HG02798 (cell line): ENCODE measurements at regions not wholly inside any gene's neighbourhood (a gene's known extent, or its start where the extent isn't known, plus 50 kb on each side); places are given as distances from the start of the nearest gene placed in this dataset.
"Not testable (repeated sequence)": the region's sequence is repeated elsewhere in the genome, so short reads cannot be mapped to it uniquely, and the experiment has no call there.

Experiments
- ATAC-seq: cut with Tn5 transposase; IDR thresholded peaks from one replicate; pipeline ENCODE4 v1.9.1; 2021; ENCODE audit warnings: mild to moderate bottlenecking; ENCODE audit not compliant: unreplicated experiment, poor library complexity

DNA sequence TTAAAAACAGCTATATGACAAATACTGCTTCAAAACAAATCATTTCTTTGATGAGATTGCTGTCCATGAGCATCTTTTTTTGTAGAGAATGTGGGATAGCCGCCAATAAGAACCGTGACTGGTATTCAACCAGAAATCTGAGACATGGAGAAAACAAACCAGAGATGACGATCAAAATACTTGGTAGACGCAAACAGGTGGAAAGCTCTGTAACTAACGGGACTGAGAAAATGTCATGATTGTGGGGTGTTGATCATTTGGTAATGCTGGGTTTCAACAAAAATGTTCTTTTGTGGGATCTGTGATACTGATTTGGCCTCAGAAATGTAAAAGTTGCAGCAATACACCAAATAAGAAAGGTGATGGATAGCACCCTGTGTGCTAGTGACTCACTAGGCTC lies 364.8 kb downstream of the NYAP2 start:
- ATAC-seq: no peak

DNA sequence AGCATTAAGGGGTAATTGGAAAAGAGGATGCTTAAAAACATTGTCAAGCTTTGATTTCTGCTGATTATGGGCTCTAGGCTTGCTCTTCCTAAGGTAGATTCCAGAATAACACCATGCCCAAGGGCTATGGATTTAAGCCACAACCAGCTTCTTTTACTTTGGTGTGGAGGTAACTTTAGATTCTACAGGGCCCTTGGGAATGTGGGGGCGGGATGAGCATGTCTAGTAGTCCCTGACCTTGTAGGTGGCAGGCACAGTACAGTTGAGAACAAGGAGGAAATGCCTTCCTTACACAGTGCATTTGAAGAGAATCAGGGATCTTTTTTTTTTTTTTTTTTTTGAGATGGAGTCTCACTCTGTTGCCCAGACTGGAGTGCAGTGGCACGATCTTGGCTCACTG lies 364.2 kb downstream of the NYAP2 start:
- no peak for ATAC-seq

DNA sequence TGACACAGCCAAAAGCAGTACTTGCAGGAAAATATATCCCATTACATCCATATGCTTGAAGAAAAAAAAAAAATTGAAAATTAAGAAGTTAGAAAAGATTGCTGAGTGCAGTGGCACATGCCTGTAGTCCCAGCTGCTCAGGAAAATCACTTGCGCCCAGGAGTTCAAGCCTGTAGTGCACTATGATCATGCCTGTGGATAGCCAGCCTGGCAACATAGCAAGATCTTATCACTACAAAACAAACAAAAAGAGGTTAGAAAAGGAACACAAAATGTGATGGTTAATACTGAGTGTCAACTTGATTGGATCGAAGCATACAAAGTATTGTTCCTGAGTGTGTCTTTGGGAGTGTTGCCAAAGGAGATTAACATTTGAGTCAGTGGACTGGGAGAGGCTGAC lies 361.9 kb downstream of the NYAP2 start:
- ATAC-seq: no peak

DNA sequence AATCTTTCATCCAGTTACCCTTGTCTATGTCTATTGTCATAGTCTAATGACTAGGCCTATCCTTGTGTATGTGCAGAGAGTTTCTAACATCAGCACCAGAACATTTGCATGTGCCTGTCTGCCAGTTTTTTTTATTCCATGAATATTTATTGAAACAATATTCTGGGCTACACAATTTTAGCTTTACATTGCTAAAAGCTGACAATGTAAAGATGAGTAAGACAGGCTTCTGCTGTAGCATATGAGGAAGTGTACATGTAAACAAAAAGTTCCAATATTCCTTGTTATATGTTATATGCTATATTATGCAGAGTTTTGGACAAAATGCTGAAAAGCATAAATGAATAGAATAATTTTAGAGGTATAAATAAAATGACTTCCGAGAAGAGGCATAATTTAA lies 357.7 kb downstream of the NYAP2 start:
- no peak for ATAC-seq

DNA sequence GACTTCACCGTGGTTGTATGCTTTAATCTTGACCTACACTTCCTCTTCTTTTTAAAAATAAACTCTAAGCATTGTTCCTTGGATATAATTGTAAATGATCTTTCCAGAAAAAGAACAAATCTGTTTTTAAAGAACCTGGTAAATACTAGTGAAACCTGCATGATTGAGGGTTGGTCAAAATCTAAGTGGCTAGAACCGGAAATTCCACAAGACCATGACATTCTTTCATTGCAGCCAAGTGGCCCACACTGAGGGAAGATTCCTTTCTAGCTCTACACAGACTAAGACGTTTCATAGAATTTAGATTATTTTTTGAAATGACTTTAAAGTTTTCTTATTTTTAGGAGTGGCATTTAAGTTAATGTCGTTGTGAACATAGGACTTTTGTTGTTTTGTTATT lies 356.7 kb downstream of the NYAP2 start:
- no peak for ATAC-seq

DNA sequence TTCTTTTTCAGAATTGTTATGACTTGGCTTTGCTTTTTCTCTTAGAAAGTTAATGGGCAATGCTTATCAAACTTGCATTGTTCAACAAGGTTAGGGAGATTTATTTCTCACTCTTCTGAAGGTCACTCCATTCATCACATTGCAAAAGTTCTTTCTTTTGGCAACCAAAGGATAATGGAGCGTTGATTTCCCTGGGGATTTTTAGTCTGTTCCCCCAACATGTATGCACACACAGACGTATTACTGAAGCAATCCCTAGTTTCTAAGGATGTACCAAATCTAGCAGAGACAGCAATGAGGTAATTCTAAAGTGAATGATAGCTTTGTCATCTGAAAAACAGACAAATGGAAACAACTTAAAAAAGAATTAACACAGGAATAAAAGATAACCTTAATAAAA lies 349.1 kb downstream of the NYAP2 start:
- ATAC-seq: no peak

DNA sequence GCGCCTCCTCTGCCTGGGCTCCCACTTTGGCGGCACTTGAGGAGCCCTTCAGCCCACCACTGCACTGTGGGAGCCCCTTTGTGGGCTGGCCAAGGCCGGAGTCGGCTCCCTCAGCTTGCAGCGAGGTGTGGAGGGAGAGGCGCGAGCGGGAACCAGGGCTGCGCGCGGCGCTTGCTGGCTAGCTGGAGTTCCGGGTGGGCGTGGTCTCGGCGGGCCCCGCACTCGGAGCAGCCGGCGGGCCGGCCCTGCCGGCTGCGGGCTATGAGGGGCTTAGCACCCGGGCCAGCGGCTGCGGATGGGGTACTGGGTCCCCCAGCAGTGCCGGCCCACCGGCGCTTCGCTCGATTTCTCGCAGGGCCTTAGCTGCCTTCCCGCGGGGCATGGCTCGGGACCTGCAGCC lies 344.5 kb downstream of the NYAP2 start:
- not testable (repeated sequence) for ATAC-seq

DNA sequence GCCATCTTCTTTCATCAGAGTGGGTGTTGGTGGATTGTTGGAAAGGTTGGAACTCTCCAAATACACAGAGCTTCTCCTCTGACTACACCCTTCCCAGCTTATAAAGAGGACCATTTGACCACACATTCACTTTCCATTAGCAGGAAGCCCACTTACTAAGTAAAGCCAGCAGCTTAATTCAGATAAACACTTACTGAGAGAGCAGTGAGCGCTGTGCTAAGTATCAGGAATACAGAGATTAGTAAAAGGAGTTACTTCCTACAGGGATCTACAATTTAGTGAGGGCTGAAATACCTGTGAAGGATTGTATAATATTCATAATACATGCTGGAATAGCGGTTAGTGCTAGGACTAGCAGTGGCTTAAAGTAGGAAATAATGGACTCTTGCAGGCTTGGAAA lies 343.0 kb downstream of the NYAP2 start:
- ATAC-seq: no peak

DNA sequence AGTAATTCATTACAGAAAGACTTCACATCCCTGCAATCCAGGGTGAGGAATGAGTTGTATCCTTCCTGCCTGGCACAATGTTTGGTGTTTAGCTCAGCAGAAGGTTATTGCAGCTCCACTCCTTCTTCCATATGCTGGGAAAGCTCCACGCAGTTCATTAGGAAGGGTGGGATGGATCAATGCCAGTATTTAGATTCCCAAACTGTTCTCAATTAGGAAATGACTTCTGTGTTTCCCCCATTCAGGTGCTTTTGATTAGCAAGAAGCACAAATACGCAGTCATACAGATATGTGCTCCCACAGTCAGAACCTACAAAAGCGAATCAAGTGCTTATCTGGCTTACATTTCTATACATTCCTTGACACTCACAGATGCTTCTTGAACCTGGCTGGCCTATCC lies 340.6 kb downstream of the NYAP2 start:
- no peak for ATAC-seq

DNA sequence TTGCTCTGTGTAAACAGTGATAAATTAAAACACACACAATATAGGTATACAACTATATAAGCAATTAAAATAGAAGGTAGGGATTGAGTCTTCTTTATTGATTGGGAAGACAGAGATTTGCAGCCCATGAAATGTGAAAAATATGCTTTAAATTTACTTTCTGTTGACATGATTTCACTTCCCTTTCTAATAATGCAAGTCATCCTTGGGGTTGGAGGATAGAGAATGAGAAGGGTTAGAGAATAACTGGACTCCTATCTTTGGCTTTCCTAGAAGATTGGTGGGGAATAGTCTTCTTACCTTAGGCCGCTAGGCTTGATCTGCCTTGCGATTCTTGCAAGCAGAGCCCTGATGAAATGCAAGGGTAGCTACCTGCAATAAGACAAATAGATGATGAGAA lies 339.8 kb downstream of the NYAP2 start:
- no peak for ATAC-seq

DNA sequence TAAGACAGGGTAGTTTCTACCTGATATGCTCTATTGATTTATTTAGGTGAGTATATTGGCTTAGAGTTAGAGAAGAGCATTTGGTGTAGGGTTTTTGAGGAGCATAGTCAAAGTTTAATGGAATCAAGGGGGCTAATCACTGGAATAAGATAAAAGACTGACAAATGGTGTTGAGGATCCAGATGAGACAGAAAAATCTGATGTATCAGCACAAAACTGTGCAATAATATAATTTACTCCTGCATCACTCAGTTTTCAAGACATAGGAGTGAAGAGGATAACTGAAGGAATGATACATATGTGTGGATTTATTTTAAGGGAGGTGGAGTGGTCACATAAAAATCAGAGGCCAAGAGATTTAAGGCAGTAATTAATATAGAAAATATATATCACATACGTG lies 339.2 kb downstream of the NYAP2 start:
- no peak for ATAC-seq

DNA sequence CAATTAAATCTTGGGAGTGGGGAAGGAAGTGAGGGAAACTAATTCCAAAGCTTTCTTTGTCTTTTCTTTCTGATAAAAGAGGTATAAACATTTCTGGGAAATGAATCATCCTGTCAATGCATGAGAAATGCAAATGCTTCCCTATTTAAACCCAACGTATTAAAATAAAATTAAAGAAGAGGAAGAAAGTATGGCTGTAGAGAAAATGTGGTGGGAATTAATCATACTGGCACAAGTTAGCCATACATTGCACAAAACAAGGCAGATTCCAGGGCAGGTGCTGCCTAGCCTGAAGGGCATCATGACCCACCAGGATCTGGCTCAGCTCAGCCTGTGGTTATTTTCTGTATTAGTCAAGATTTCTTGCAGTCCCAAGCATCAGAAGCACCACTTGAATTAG lies 338.0 kb downstream of the NYAP2 start:
- ATAC-seq: no peak

DNA sequence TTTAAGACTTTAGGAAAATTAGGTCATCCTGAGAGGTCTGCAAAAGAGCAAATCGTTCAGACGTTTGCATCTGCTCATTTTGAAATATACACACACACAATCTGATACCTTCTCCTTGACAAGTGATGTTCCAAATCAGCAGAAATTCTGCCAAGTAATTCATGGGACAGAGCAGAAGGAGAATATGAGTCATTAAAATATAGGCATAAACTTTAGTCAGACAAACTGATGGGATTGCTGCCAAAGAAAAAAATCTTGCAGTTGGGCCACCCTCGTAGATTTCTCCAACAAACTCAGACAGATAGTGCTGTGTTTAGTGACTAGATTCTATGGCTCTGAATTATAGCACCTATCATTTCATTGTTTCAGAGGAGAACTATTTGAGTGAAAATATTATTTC lies 336.3 kb downstream of the NYAP2 start:
- ATAC-seq: no peak

DNA sequence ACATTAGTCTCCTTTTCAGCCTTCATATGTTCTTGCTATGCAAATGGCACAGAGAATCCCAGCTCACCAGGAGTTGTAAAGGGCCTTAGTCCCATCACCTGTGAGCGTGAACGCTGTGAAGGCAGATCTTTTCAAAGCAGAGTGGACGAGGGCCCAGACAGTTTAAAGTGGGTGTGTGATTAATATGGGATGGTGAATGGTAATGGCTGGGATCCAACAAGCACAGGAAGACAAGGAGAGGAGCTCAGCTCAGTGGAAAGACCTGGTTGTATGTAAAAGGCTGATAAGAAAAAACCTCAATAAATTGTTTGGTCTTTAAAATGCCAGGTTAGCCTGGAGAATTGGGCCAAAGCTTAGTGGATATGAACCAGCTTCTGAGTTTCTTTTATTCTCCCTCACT lies 326.2 kb downstream of the NYAP2 start:
- ATAC-seq: no peak
